ENCODE measurements at regions not wholly inside any gene's neighbourhood (a gene's known extent, or its start where the extent isn't known, plus 50 kb on each side); places are given as distances from the start of the nearest gene placed in this dataset.

GRCh38 chr11:80635178-80635577 is 1194.3 kb upstream of the TENM4 start:
- DNase-seq (ENCODE audit: low spot score), result no peak
- Histone ChIP-seq H3K9me3 (ENCODE audit: low read length) (no peaks in the 10 kb centered on the region), H2AFZ (ENCODE audit: low read length) (no peak overlapping the region), H4K20me1 (ENCODE audit: insufficient read depth, low read length) (no peaks in the 10 kb centered on the region), H3K27me3 (ENCODE audit: control insufficient read depth in 1 of 2, insufficient read depth in 2 of 2, low read length in 2 of 2) (no peaks in the 10 kb centered on the region), H3K36me3 (replicated peaks in 1 of 2; ENCODE audit: control insufficient read depth in 1 of 2, insufficient read depth in 2 of 2, low read length in 2 of 2) (no peaks in the 10 kb centered on the region), H3K4me3 (replicated peaks in 1 of 3; ENCODE audit: insufficient read depth in 1 of 3, low read depth in 2 of 3, low read length in 3 of 3) (no peak overlapping the region), H3K27ac (ENCODE audit: extremely low read length, insufficient read depth, low read length) (no peak overlapping the region), H3K4me2 (ENCODE audit: low read depth, low read length) (no peak overlapping the region), H3K4me1 (ENCODE audit: insufficient read depth, low read length) (no peaks in the 10 kb centered on the region), H3K9ac (ENCODE audit: insufficient read depth, low read depth, low read length) (no peak overlapping the region), H3K79me2 (ENCODE audit: insufficient read depth, low read length) (no peaks in the 10 kb centered on the region)
- 13% methylated on average over 3 of the region's 3 CpGs for WGBS (ENCODE audit: low lambda C conversion rate)
- no peak for FAIRE-seq
- no TSS peak for BruUV-seq (replicated peaks)
- in situ Hi-C loops (cut with HindIII; ENCODE audit: extremely low pct_ligation_motif_present, low pct_unique_long_range_greater_than_20kb), result no loop called here
- TF ChIP-seq ARID2 (CRISPR knock-in tag; IDR thresholded peaks at IDR 0.05; ENCODE audit: borderline replicate concordance) (no peak), ZNF329 (CRISPR knock-in tag; IDR thresholded peaks at IDR 0.05; ENCODE audit: low read depth) (no peak), CHD2 (IDR thresholded peaks at IDR 0.05; ENCODE audit: low read depth, low read length) (no peak), PPARG (CRISPR knock-in tag; conservative IDR thresholded peaks at IDR 0.05) (no peak), ZNF773 (CRISPR knock-in tag; IDR thresholded peaks at IDR 0.05; ENCODE audit: borderline replicate concordance) (no peak), PCBP2 (optimal IDR thresholded peaks at IDR 0.05; ENCODE audit: low read depth, low read length, poor library complexity, severe bottlenecking) (no peak), NCOA5 (CRISPR knock-in tag; IDR thresholded peaks at IDR 0.05) (no peak)
- POLR2A ChIA-PET, result no interaction called here
- no peak for ATAC-seq
- CTCF ChIA-PET (ENCODE audit: low intra/inter-chr PET ratio, low total read pairs), result no interaction called here
- intact Hi-C loops (cut with micrococcal nuclease; ENCODE audit: unreplicated experiment), result no loop called here

GRCh38 chr11:80632691-80633090 is 1191.9 kb upstream of the TENM4 start:
- CTCF ChIA-PET (ENCODE audit: low intra/inter-chr PET ratio, low total read pairs), result no interaction called here
- FAIRE-seq, result no peak

More at GRCh38 chr11:80632691-80633090, 1191.9 kb upstream of the TENM4 start:
- H3K79me2 ChIP-seq (ENCODE audit: insufficient read depth, low read length), result no peaks in the 10 kb centered on the region
- no peaks in the 10 kb centered on the region for H4K20me1 ChIP-seq (ENCODE audit: insufficient read depth, low read length)
- in situ Hi-C loops (cut with HindIII; ENCODE audit: extremely low pct_ligation_motif_present, low pct_unique_long_range_greater_than_20kb) (no loop called here), intact Hi-C loops (cut with micrococcal nuclease; ENCODE audit: unreplicated experiment) (no loop called here)
- H3K4me2 ChIP-seq (ENCODE audit: low read depth, low read length), result no peak overlapping the region
- ATAC-seq, result no peak
- POLR2A ChIA-PET, result no interaction called here
- no peak overlapping the region for H3K9ac ChIP-seq (ENCODE audit: insufficient read depth, low read depth, low read length)
- no peaks in the 10 kb centered on the region; the same call in 1 of the 2 replicates for H3K9me3 ChIP-seq (ENCODE audit: low read length)
- no TSS peak for BruUV-seq (replicated peaks)
- H3K4me1 ChIP-seq (ENCODE audit: insufficient read depth, low read length), result no peaks in the 10 kb centered on the region
- no peak overlapping the region for H2AFZ ChIP-seq (ENCODE audit: low read length)
- DNase-seq (ENCODE audit: low spot score), result no peak
- H3K4me3 ChIP-seq (replicated peaks in 1 of 3; ENCODE audit: insufficient read depth in 1 of 3, low read depth in 2 of 3, low read length in 3 of 3), result no peak overlapping the region
- no peaks in the 10 kb centered on the region for H3K27me3 ChIP-seq (ENCODE audit: control insufficient read depth in 1 of 2, insufficient read depth in 2 of 2, low read length in 2 of 2)
- WGBS (ENCODE audit: low lambda C conversion rate), result 5% methylated on average over 4 of the region's 4 CpGs
- TF ChIP-seq WIZ (CRISPR knock-in tag; IDR thresholded peaks at IDR 0.05) (no peak), ZNF530 (CRISPR knock-in tag; IDR thresholded peaks at IDR 0.05; ENCODE audit: low read depth) (no peak), NAIF1 (CRISPR knock-in tag; IDR thresholded peaks at IDR 0.05; ENCODE audit: borderline replicate concordance) (no peak), FOXA3 (CRISPR knock-in tag; IDR thresholded peaks at IDR 0.05) (no peak), ZBTB49 (CRISPR knock-in tag; IDR thresholded peaks at IDR 0.05; ENCODE audit: borderline replicate concordance) (no peak), THAP11 (CRISPR knock-in tag; IDR thresholded peaks at IDR 0.05) (no peak), ZNF674 (CRISPR knock-in tag; IDR thresholded peaks at IDR 0.05; ENCODE audit: low read depth) (no peak)
- TF ChIP-seq, protein P1, sequence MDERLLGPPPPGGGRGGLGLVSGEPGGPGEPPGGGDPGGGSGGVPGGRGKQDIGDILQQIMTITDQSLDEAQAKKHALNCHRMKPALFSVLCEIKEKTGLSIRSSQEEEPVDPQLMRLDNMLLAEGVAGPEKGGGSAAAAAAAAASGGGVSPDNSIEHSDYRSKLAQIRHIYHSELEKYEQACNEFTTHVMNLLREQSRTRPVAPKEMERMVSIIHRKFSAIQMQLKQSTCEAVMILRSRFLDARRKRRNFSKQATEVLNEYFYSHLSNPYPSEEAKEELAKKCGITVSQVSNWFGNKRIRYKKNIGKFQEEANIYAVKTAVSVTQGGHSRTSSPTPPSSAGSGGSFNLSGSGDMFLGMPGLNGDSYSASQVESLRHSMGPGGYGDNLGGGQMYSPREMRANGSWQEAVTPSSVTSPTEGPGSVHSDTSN (CRISPR knock-in tag; IDR thresholded peaks at IDR 0.05), result no peak
- H3K36me3 ChIP-seq (replicated peaks in 1 of 2; ENCODE audit: control insufficient read depth in 1 of 2, insufficient read depth in 2 of 2, low read length in 2 of 2), result no peaks in the 10 kb centered on the region
- no peak overlapping the region for H3K27ac ChIP-seq (ENCODE audit: extremely low read length, insufficient read depth, low read length)
